ENCODE measurements at regions not wholly inside any gene's neighbourhood (a gene's known extent, or its start where the extent isn't known, plus 50 kb on each side); places are given as distances from the start of the nearest gene placed in this dataset.

DNA sequence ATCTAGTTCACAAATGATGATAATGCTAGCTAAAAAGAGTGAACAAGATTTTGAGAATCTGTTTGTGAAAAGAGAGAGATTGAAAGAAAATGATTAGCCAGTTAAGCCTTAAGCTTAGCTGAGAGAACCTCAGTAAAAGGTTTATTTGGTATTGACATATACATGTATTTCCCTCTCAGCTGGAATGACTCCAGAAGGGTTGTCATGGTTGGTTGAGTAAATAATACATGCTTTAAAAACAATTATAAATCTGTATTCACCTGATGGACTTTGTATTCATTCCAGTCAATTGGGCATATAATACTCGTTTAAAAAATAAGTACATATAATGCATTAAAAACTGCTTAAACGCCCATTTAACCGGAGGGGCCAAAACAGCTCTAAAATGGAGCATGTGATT is 181.4 kb downstream of the GRB14 start:
- Histone ChIP-seq H3K27me3 (no peaks in the 10 kb centered on the region), H3K9me3 (no peaks in the 10 kb centered on the region), H3K27ac (no peak overlapping the region), H3K36me3 (no peaks in the 10 kb centered on the region), H3K4me1 (no peaks in the 10 kb centered on the region), H3K4me3 (no peak overlapping the region)
- TF ChIP-seq CTCF (IDR thresholded peaks at IDR 0.05): no peak
- DNase-seq (ENCODE audit: low spot score): no peak

DNA sequence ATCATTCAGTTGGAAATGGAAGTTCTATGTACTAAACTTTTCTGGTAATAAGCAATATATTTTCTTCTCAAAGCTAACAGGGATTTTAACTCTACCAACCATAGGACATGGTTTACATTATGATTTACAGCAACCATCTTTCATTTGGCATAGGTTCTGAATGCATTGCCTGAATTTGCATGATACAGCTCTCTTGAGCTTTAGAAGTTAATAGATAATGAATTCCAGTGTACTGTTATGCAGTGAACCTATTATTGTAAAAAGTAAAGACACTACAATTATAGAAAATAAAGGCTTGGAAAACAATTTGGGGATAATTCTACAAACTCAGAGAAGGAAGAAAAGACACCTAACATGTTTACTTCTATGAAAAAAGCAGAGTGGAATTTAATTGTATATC is 182.0 kb downstream of the GRB14 start:
- H3K4me3 ChIP-seq: no peak overlapping the region
- no peak overlapping the region for H3K27ac ChIP-seq
- no peak for DNase-seq (ENCODE audit: low spot score)
- TF ChIP-seq CTCF (IDR thresholded peaks at IDR 0.05): no peak
- no peaks in the 10 kb centered on the region for H3K36me3 ChIP-seq
- H3K4me1 ChIP-seq: no peaks in the 10 kb centered on the region
- no peaks in the 10 kb centered on the region for H3K27me3 ChIP-seq
- H3K9me3 ChIP-seq: no peaks in the 10 kb centered on the region

- Histone ChIP-seq H3K4me3 (no peak overlapping the region), H3K9me3 (no peaks in the 10 kb centered on the region), H3K36me3 (no peaks in the 10 kb centered on the region), H3K27me3 (no peaks in the 10 kb centered on the region), H3K27ac (no peak overlapping the region), H3K4me1 (no peaks in the 10 kb centered on the region)
- TF ChIP-seq CTCF (IDR thresholded peaks at IDR 0.05): no peak
- no peak for DNase-seq (ENCODE audit: low spot score)
These were observed 182.6 kb downstream of the GRB14 start for GRCh38 chr2:164438490-164439205.

GRCh38 chr2:164436131-164436530 is 185.2 kb downstream of the GRB14 start:
- DNase-seq (ENCODE audit: low spot score): no peak
- H3K4me1 ChIP-seq: no peaks in the 10 kb centered on the region
- no peaks in the 10 kb centered on the region for H3K9me3 ChIP-seq
- H3K4me3 ChIP-seq: no peak overlapping the region
- no peak for TF ChIP-seq CTCF (IDR thresholded peaks at IDR 0.05)
- no peaks in the 10 kb centered on the region for H3K36me3 ChIP-seq
- no peaks in the 10 kb centered on the region for H3K27me3 ChIP-seq
- H3K27ac ChIP-seq: no peak overlapping the region

GRCh38 chr2:164430166-164430783 is 191.0 kb downstream of the GRB14 start:
- Histone ChIP-seq H3K27ac (no peak overlapping the region), H3K4me3 (no peak overlapping the region), H3K9me3 (no peaks in the 10 kb centered on the region), H3K4me1 (no peaks in the 10 kb centered on the region), H3K27me3 (no peaks in the 10 kb centered on the region), H3K36me3 (no peaks in the 10 kb centered on the region)
- TF ChIP-seq CTCF (IDR thresholded peaks at IDR 0.05): peak; percentile 28 to 66
- DNase-seq (ENCODE audit: low spot score): no peak

DNA sequence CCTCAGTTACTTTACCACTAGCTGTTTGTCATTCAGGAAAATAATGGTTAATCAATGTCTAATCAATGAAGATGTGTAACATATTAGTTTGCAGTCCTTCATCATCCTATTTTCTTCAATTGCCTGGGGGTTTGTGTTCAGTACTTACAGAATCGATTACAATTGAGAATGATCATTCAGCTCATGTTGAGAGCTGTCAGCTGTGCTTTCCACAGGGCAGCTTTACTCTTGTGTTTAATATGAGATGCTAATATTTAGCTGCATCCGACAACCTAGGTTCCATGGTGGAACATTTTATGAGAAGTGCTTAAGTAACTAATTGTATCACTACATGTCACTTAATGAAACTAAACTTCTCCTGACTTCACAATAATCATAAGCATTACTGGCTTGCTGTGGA is 191.9 kb downstream of the GRB14 start:
- Histone ChIP-seq H3K27me3 (no peaks in the 10 kb centered on the region), H3K4me1 (no peaks in the 10 kb centered on the region), H3K4me3 (no peak overlapping the region), H3K27ac (no peak overlapping the region), H3K9me3 (no peaks in the 10 kb centered on the region), H3K36me3 (no peaks in the 10 kb centered on the region)
- TF ChIP-seq CTCF (IDR thresholded peaks at IDR 0.05): no peak
- DNase-seq (ENCODE audit: low spot score): no peak
